OCI-LY7 (cell line): ENCODE measurements at regions not wholly inside any gene's neighbourhood (a gene's known extent, or its start where the extent isn't known, plus 50 kb on each side); places are given as distances from the start of the nearest gene placed in this dataset.

Experiments
- BruUV-seq: library from RNA; stranded (reverse); fragments of 400-500 nt; replicated peaks from 2 replicates; lab custom pipeline; 2021; lab: Mats Ljungman, UMichigan
- CTCF ChIA-PET: fragments of 300-600 bp; sonication (Branson Sonifier 250); formaldehyde crosslinking; loops from one replicate; lab custom pipeline; 2022; ENCODE audit warnings: antibody characterized with exemption; ENCODE audit not compliant: unreplicated experiment; lab: Charles Lee
- POLR2A ChIA-PET: fragments of 300-600 bp; sonication (Branson Sonifier 250); formaldehyde crosslinking; loops from one replicate; lab custom pipeline; 2022; ENCODE audit warnings: antibody characterized with exemption; lab: Charles Lee
- DNase-seq: peaks from one replicate; pipeline ENCODE4 v3.0.0-alpha.2; 2015; ENCODE audit warnings: low spot score
- H2AFZ ChIP-seq: fragments of 200-600 bp; sonication (generic), shearing (Covaris generic); 2 replicates; pipeline ENCODE4 v1.6.1; 2014; ENCODE audit warnings: mild to moderate bottlenecking, antibody characterized with exemption, low read length, moderate library complexity
- H3K27ac ChIP-seq: fragments of 200-600 bp; sonication (generic); 2 replicates; pipeline ENCODE4 v1.5.1; 2014; ENCODE audit warnings: mixed run types, low read depth, mild to moderate bottlenecking, moderate library complexity, low read length, inconsistent platforms; ENCODE audit not compliant: poor library complexity, severe bottlenecking
- H3K36me3 ChIP-seq: fragments of 200-600 bp; sonication (generic); 2 replicates; pipeline ENCODE4 v1.6.1; 2014; ENCODE audit warnings: mild to moderate bottlenecking, antibody characterized with exemption, low read length, moderate library complexity, mixed read lengths; ENCODE audit not compliant: insufficient read depth
- H3K4me1 ChIP-seq: fragments of 200-600 bp; sonication (generic); 2 replicates; pipeline ENCODE4 v1.5.1; 2014; ENCODE audit warnings: mild to moderate bottlenecking, low read length; ENCODE audit not compliant: insufficient read depth, poor library complexity, severe bottlenecking
- H3K4me2 ChIP-seq: fragments of 200-600 bp; sonication (generic); 2 replicates; pipeline ENCODE4 v1.6.1; 2014; ENCODE audit warnings: mild to moderate bottlenecking, low read length
- H3K4me3 ChIP-seq: fragments of 200-600 bp; sonication (generic); 2 replicates; pipeline ENCODE4 v1.5.1; 2014; ENCODE audit warnings: mild to moderate bottlenecking, low read depth, low read length; ENCODE audit not compliant: poor library complexity, severe bottlenecking
- H3K79me2 ChIP-seq: fragments of 200-600 bp; sonication (generic); 2 replicates; pipeline ENCODE4 v1.6.1; 2016; ENCODE audit warnings: low read depth, mild to moderate bottlenecking, low read length, moderate library complexity, mixed read lengths; ENCODE audit not compliant: insufficient read depth
- H3K9me2 ChIP-seq: fragments of 200-600 bp; sonication (generic); 2 replicates; pipeline ENCODE4 v1.6.1; 2016; ENCODE audit warnings: mild to moderate bottlenecking, low read length, mixed read lengths; ENCODE audit not compliant: insufficient read depth
- H3K9me3 ChIP-seq: fragments of 200-600 bp; sonication (generic); 2 replicates; pipeline ENCODE4 v1.6.1; 2014; ENCODE audit warnings: mild to moderate bottlenecking, mixed run types, low read length, mixed read lengths
- H4K20me1 ChIP-seq: fragments of 200-600 bp; sonication (generic); 2 replicates; pipeline ENCODE4 v1.6.1; 2014; ENCODE audit warnings: mild to moderate bottlenecking, antibody characterized with exemption, low read length, moderate library complexity, mixed read lengths; ENCODE audit not compliant: insufficient read depth
- EZH2phosphoT487 ChIP-seq: fragments of 200-600 bp; sonication (generic); IDR thresholded peaks from 2 replicates; pipeline ENCODE4 v1.6.1; 2018; ENCODE audit warnings: low read depth, borderline replicate concordance, mild to moderate bottlenecking, mixed run types, antibody characterized with exemption, low read length, moderate library complexity, mixed read lengths
- intact Hi-C: fragments of 100-400 bp; cut with micrococcal nuclease; formaldehyde crosslinking; loops from one replicate; pipeline ENCODE4 v1.10.0; 2022; ENCODE audit not compliant: unreplicated experiment
- TF ChIP-seq, protein P1 (sequence below): fragments of 200-600 bp; sonication (generic); conservative IDR thresholded peaks from 2 replicates; pipeline ENCODE4 v1.5.1; 2014; ENCODE audit warnings: mild to moderate bottlenecking, antibody characterized with exemption, low read length, moderate library complexity, mixed read lengths

DNA sequence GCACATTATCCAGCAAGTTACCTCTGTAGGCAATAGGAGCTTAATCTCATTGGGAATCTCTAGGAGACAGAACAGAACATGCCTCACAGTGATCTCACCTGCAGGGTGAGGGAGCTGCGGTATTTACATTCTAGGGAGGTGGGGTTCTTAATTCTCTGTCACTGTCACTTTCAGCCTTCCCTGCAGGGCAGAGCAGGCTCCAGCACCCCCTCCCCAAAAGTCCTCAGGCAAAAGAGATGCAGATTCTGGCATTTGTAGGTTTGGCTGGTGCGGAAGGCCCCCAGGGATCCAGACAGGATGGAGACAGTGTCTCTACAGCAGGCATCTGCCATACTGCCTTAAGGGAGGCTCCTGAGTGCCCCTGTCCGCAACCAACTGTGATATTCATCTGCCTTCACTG is 166.4 kb upstream of the ATP6AP2 start:
- no peaks in the 10 kb centered on the region for H3K79me2 ChIP-seq
- H3K9me2 ChIP-seq, result no peaks in the 10 kb centered on the region
- H3K4me2 ChIP-seq, result no peak overlapping the region
- TF ChIP-seq, protein P1, sequence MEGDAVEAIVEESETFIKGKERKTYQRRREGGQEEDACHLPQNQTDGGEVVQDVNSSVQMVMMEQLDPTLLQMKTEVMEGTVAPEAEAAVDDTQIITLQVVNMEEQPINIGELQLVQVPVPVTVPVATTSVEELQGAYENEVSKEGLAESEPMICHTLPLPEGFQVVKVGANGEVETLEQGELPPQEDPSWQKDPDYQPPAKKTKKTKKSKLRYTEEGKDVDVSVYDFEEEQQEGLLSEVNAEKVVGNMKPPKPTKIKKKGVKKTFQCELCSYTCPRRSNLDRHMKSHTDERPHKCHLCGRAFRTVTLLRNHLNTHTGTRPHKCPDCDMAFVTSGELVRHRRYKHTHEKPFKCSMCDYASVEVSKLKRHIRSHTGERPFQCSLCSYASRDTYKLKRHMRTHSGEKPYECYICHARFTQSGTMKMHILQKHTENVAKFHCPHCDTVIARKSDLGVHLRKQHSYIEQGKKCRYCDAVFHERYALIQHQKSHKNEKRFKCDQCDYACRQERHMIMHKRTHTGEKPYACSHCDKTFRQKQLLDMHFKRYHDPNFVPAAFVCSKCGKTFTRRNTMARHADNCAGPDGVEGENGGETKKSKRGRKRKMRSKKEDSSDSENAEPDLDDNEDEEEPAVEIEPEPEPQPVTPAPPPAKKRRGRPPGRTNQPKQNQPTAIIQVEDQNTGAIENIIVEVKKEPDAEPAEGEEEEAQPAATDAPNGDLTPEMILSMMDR, result no peak
- TF ChIP-seq EZH2phosphoT487, result no peak
- CTCF ChIA-PET, result no interaction called here
- no TSS peak for BruUV-seq
- intact Hi-C loops, result no loop called here
- H2AFZ ChIP-seq, result no peak overlapping the region
- POLR2A ChIA-PET, result no interaction called here
- H3K4me3 ChIP-seq, result no peak overlapping the region
- no peaks in the 10 kb centered on the region for H3K36me3 ChIP-seq
- H3K4me1 ChIP-seq, result no peaks in the 10 kb centered on the region
- no peak overlapping the region for H3K27ac ChIP-seq
- DNase-seq, result no peak
- H3K9me3 ChIP-seq, result no peaks in the 10 kb centered on the region
- no peaks in the 10 kb centered on the region for H4K20me1 ChIP-seq

DNA sequence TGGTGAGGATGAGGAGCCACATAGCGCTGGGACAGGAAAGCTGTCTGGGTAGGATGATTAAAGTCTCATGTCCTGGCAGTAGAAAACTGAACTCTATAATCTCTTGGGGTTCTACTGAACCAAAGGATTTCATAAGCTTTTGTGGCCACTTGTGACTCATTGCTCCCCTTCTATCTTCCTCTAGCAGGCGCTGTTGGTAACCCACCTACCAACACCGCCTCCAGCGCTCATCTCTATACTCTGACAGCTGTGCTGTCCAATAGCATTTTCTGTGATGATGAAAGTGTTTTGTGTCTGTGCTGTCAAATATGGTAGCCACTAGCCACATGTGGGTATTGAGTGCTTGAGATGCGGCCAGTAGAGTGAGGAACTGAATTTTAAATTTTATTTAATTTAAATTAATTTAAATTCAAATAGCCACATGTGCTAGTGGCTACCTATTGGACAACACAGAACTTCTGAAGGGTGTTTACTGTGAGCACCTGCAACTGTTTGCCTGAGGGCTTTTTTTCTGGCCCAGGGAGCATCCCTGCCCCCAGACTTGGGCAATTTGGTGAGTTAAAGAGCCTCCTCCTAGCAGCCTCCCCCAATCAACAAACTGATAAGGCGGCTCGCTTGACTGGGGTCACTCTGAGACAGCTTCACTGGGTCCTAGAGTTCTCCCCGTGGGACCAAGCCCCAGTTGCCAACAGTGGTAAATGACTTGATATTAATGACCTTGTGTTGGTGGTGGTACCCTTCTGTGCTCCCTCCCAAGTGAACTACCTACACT is 169.2 kb upstream of the ATP6AP2 start:
- no peak for DNase-seq
- TF ChIP-seq, protein P1, result peak; percentile 44
- no peak for TF ChIP-seq EZH2phosphoT487
- Histone ChIP-seq H3K27ac (no peak overlapping the region), H4K20me1 (no peaks in the 10 kb centered on the region), H3K79me2 (no peaks in the 10 kb centered on the region), H3K4me1 (peaks cover 5% of the 10 kb centered on the region), H3K4me2 (no peak overlapping the region), H3K9me3 (no peaks in the 10 kb centered on the region), H3K9me2 (no peaks in the 10 kb centered on the region), H3K36me3 (no peaks in the 10 kb centered on the region), H3K4me3 (no peak overlapping the region), H2AFZ (no peak overlapping the region)
- POLR2A ChIA-PET, result no interaction called here
- no TSS peak for BruUV-seq
- intact Hi-C loops, result no loop called here
- CTCF ChIA-PET, result no interaction called here

DNA sequence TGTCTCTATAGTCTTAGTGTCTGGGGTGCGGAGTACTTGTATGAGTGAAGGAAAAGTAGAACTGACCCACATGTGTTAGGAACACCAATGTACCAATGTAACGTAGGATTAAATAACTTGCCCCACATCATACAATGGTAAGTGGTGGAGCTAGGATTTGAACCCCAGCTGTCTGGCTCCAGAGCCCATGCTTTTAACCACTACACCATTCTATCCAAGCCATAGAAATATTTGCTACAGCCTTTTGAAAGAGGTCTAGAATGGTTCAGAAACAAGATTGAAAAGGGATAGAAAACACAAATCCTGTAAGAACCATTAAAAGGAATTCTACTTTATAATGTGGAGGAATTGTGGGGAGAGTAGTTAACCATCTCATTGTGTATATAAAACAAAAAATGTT is 169.9 kb upstream of the ATP6AP2 start:
- Histone ChIP-seq H3K9me3 (no peaks in the 10 kb centered on the region), H3K4me3 (no peak overlapping the region), H3K9me2 (no peaks in the 10 kb centered on the region), H3K36me3 (no peaks in the 10 kb centered on the region), H3K4me1 (peaks cover 10% of the 10 kb centered on the region), H3K27ac (no peak overlapping the region), H3K4me2 (no peak overlapping the region), H2AFZ (no peak overlapping the region), H3K79me2 (no peaks in the 10 kb centered on the region), H4K20me1 (no peaks in the 10 kb centered on the region)
- POLR2A ChIA-PET, result no interaction called here
- TF ChIP-seq, protein P1, result no peak
- no peak for TF ChIP-seq EZH2phosphoT487
- no peak for DNase-seq
- intact Hi-C loops, result no loop called here
- BruUV-seq, result no TSS peak
- CTCF ChIA-PET, result no interaction called here
